CD4-positive, alpha-beta T cell treated with Interleukin-17A for 4 hours (primary cell): ENCODE measurements at regions not wholly inside any gene's neighbourhood (a gene's known extent, or its start where the extent isn't known, plus 50 kb on each side); places are given as distances from the start of the nearest gene placed in this dataset.
"Not testable (repeated sequence)": the region's sequence is repeated elsewhere in the genome, so short reads cannot be mapped to it uniquely, and the experiment has no call there.

Experiments
- DNase-seq: peaks from one replicate; pipeline ENCODE4 v3.0.0-alpha.2; 2020; ENCODE audit warnings: mixed read lengths

GRCh38 chr5:148744380-148744779, 82.0 kb upstream of the ADRB2 start:
- DNase-seq: not testable (repeated sequence)

DNA sequence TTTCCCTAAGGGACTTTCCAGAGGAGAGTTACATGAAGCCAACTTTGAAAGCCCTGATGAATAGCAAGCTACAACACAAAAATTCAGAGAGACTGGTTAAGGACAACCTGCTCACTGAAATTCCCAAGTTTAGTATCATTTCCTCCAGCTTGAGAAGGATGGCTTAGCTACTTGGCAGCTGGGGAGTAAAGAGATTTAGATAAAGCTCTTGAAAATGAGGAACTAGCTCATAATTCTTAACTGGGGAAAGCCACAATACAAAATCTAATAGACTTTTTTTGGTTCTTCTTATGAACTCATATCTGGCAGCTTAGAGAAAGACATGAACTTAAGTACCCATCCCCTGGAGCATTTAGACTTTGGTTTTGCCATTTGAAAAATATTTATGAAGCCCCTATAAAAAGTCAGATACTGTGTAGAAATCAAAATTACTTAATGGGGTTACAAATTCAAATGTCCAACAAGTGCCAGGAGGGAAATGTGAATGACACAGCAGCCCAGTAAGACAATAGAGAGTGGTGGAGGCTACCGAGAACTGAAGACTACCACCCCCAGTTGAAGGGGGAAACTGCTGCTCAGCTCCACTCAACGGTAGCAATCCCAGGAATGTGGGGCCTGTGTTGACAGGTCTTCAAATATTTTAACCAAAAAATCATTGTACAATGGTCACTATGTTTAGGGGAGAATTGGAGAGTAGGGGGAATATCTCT, 79.4 kb upstream of the ADRB2 start:
- DNase-seq: no peak

DNA sequence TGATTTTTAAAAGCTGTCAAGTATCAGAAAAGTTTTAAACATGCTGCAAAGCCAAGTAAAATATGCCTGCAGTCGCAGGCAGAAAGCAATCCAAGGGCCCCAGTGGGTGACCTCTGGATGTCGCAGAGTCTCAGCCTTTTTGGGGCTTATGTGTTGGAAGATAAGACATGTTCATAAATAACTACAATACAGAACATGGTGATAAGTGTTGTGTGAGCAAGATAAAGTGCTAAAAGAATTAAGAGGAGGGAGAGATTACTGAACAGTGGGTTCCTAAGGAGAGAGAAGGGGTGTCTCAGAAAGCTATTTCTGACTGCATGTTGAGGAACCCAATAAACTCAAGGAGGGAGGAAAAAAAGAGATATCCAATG, 78.9 kb upstream of the ADRB2 start:
- no peak for DNase-seq

GRCh38 chr5:148748702-148749392, 77.6 kb upstream of the ADRB2 start:
- no peak for DNase-seq

DNA sequence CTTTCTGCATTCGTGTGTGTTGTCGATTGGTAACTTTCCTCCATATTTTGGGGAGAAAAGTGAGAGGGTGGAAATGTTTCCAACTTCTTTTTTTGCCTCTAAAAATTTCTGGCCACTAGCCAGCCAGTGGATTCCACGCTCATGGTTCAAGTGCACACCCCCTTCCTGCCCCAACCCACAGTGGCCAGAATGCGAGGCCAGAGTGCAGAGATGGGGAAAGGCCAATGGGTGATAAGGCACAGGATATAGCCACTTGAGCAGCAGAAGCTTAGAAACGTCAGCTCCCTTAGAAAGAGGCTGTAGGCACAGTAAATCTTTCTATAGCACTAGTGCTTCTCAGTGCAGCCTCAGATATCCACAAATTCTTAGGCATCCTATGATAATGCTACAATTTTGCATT, 75.8 kb upstream of the ADRB2 start:
- DNase-seq: no peak

DNA sequence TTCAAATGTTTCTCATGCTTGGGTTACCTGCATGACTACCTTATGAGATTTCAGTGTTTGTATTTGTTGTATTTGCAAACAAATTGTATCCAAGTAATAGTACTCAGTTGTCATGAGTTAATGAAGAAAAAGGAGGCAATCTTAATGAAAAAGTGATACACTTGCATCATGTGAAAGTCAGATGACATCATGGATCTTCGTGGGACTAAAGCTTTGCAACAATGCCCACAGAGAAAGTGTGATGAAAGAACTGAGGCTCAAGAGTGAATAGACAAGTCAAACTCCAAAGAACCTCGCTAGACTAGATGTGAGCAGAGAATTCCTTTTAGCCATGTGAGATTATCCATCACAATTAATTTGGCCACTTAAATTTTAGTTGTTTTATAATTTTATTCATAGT, 75.4 kb upstream of the ADRB2 start:
- DNase-seq: no peak

- not testable (repeated sequence) for DNase-seq
Measured at GRCh38 chr5:148752375-148752774, 74.0 kb upstream of the ADRB2 start.

GRCh38 chr5:148759101-148759500, 67.3 kb upstream of the ADRB2 start:
- DNase-seq: no peak

DNA sequence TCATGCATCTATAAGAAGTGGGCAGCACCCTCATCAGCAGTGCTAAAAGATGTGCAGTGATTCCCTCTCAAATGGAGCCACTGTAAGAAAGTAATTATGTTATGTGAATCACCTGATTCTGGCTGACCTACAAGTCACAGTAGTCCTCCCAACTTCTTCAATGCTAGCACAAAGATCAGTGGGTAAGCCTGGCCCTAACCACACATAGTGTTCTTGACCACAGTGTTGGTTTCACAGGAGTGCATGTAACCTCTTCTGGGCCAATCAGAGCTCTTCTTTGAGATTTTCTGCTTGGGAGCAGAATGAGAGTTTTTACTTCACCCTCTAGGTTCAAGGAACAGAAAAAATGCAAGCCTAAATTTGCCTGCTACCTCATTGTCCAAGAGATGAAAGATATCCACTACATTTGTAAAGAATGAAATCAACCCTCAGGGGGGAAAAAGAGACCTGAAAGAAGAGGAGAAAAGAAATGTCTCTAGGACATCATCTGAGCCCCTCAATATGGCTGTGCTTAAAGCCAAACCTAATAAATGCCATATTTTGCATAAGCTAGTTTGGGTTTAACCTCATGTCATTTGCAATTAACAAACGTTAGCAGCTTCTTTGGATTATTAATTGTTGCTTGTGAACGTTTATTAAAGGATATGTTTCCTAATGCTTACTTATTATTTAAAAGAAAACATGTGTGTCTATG, 65.3 kb upstream of the ADRB2 start:
- DNase-seq: no peak

DNA sequence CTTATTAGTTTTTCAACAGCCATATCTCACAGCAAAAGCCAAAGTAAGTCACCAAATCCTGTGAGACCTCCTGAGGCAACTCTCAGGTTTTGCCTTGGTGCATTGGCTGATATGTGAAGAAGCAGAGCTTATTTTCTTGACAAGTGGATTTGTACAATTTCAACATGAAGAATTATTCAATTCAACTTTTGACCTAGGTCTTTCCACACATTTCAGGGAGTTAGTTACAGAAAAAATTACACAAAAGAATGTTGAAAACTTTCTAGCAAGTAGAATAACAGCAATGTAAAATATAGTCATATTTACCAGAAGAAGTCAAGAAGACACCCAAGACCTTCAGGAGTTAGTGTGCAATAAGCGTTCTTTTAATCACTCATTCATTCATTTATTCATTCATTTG, 62.4 kb upstream of the ADRB2 start:
- no peak for DNase-seq

DNA sequence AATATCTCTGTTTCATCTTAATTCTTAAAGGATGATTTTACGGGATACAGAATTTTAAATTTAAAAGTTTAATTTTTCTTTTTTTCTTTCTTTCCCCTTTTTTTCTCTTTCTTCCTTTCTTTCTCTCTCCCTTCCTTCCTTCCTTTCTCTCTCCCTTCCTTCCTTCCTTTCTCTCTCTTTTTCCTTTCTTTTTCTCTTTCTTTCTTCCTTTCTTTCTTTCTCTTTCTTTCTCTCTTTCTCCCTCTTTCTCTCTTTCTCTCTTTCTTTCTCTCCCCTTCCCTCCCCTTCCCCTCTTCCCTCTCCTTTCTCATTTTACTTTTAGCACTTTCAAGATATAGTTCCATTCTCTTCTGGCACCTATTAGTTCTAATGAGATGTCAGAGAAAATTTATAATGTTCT, 61.4 kb upstream of the ADRB2 start:
- no peak for DNase-seq

GRCh38 chr5:148768806-148769415, 57.5 kb upstream of the ADRB2 start:
- DNase-seq: no peak

DNA sequence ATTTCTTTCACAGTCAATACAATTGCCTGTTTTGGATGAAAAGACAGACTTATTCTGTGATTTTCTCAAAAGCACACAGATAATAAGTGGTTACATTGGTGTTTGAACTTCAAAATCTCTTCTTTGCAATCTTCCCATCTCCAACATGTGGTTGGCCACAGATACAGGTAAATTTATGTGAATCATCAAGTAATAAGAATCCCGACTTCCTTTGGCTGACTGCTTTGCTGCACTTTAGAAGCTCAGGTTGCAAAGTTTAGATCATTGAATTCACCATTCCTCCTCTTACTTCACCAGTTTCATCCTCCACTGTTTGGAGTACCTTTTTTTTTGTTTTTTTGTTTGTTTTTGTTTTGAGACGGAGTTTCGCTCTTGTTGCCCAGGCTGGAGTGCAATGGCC, 56.5 kb upstream of the ADRB2 start:
- DNase-seq: no peak

DNA sequence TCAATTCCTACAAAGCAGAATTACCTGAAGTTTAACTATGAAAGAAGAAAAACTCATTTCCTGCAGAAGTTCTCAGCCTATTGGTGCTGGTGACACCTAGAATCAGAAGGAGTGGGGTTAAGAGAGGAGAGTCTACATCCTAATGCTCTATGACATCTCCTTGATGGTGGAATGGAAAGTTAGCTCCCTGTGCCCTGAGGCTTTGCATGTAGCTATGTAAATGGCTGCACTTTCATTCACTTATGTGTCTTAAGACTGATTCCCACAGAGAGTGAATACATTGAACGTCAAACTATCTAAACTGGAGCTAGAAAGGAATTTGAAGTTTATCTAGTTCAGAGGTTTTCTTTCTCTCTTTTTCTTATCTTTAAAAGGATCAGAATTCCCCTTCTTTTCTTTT, 52.1 kb upstream of the ADRB2 start:
- no peak for DNase-seq

DNA sequence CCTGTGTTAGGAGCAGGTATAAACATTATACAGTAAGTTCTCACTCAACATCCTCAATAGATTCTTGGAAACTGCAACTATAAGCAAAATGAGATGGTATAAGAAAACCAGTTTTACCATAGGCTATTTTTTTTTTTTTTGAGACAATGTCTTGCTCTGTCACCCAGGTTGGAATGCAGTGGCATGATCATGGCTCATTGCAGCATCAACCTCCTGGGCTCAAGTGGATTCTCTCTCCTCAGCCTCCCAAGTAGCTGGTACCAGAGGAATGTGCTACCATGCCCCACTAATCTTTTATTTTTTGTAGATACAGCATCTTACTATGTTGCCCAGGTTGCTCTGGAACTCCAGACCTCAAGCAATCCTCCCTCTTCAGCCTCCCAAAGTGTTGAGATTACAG, 50.1 kb upstream of the ADRB2 start:
- no peak for DNase-seq
